Mammary epithelial cell (primary cell): ENCODE measurements at regions not wholly inside any gene's neighbourhood (a gene's known extent, or its start where the extent isn't known, plus 50 kb on each side); places are given as distances from the start of the nearest gene placed in this dataset.

Source experiments
- EZH2 ChIP-seq: IDR thresholded peaks from 2 replicates; pipeline ENCODE4 v1.6.1; 2012; ENCODE audit warnings: low read length, inconsistent platforms, borderline replicate concordance
- TF ChIP-seq, protein P1 (sequence below), 2 donors: IDR thresholded peaks in 1 of 2; conservative IDR thresholded peaks in 1 of 2; 2 replicates each; pipeline ENCODE4 v1.5.1; 2011 to 2012; ENCODE audit warnings: inconsistent platforms in 2 of 2, low read length in 2 of 2, mild to moderate bottlenecking in 2 of 2, control low read depth in 1 of 2, low read depth in 1 of 2; ENCODE audit not compliant: insufficient read depth in 1 of 2; ENCODE audit errors: extremely low read depth in 1 of 2

GRCh38 chr12:46452061-46452615 lies 79.6 kb upstream of the SLC38A2 start:
- TF ChIP-seq, protein P1, sequence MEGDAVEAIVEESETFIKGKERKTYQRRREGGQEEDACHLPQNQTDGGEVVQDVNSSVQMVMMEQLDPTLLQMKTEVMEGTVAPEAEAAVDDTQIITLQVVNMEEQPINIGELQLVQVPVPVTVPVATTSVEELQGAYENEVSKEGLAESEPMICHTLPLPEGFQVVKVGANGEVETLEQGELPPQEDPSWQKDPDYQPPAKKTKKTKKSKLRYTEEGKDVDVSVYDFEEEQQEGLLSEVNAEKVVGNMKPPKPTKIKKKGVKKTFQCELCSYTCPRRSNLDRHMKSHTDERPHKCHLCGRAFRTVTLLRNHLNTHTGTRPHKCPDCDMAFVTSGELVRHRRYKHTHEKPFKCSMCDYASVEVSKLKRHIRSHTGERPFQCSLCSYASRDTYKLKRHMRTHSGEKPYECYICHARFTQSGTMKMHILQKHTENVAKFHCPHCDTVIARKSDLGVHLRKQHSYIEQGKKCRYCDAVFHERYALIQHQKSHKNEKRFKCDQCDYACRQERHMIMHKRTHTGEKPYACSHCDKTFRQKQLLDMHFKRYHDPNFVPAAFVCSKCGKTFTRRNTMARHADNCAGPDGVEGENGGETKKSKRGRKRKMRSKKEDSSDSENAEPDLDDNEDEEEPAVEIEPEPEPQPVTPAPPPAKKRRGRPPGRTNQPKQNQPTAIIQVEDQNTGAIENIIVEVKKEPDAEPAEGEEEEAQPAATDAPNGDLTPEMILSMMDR (conservative IDR thresholded peaks at IDR 0.05 in 1 of 2, IDR thresholded peaks at IDR 0.05 in 1 of 2; ENCODE audit: extremely low read depth in 1 of 2, insufficient read depth in 1 of 2, low read depth in 1 of 2, low read length in 2 of 2) = no peak
- TF ChIP-seq EZH2 = no peak
